Activated CD4-positive, alpha-beta T cell treated with anti-CD3 and anti-CD28 coated beads, Interleukin-2, amount 10 ng/mL, durations not matched to agents 24 days and 14 days (primary cell): ENCODE measurements at regions not wholly inside any gene's neighbourhood (a gene's known extent, or its start where the extent isn't known, plus 50 kb on each side); places are given as distances from the start of the nearest gene placed in this dataset.
"Not testable (repeated sequence)": the region's sequence is repeated elsewhere in the genome, so short reads cannot be mapped to it uniquely, and the experiment has no call there.

Experiments used
- DNase-seq: peaks from one replicate; pipeline ENCODE4 v3.0.0; 2022
- H3K27ac Mint-ChIP-seq: one replicate; pipeline ENCODE4 v1.8.0; 2022; ENCODE audit warnings: mild to moderate bottlenecking, mixed read lengths
- H3K27me3 Mint-ChIP-seq: one replicate; pipeline ENCODE4 v1.8.0; 2022; ENCODE audit warnings: mixed read lengths
- H3K36me3 Mint-ChIP-seq: one replicate; pipeline ENCODE4 v1.8.0; 2022; ENCODE audit warnings: low read depth, mild to moderate bottlenecking, mixed read lengths
- H3K4me1 Mint-ChIP-seq: one replicate; pipeline ENCODE4 v1.8.0; 2021; ENCODE audit warnings: mixed read lengths
- H3K4me3 Mint-ChIP-seq: one replicate; pipeline ENCODE4 v1.8.0; 2022; ENCODE audit warnings: mild to moderate bottlenecking, moderate library complexity, mixed read lengths
- H3K9me3 Mint-ChIP-seq: one replicate; pipeline ENCODE4 v1.8.0; 2021; ENCODE audit warnings: mixed read lengths
- intact Hi-C: fragments of 100-400 bp; cut with micrococcal nuclease; formaldehyde crosslinking; loops from one replicate; pipeline ENCODE4 v1.15.1; 2023

DNA sequence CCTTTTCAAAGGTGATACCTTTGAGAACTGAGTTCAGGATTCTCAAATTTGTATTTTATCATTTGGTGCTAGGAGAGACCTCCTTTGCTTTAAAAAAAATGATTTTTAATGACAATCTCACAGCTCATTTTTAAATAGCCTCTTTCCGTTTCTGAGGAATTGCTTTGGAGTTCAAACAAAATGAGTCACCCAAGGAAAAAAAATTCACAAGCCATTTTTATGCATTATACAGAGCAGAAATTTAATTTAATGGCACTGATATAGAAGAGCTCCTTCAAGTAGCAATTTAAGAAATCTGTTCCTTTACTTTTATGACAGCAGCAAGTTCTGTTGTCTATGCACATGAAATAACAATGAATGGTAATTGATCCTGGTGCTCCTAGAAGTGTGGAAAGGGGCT is 337.9 kb upstream of the KCNMB2 start:
- intact Hi-C loops = no loop called here
- DNase-seq = no peak
- Mint-ChIP-seq H3K36me3 (no peaks in the 10 kb centered on the region), H3K4me1 (no peaks in the 10 kb centered on the region), H3K27me3 (peaks cover 2% of the 10 kb centered on the region), H3K4me3 (no peak overlapping the region), H3K27ac (no peak overlapping the region), H3K9me3 (no peaks in the 10 kb centered on the region)

DNA sequence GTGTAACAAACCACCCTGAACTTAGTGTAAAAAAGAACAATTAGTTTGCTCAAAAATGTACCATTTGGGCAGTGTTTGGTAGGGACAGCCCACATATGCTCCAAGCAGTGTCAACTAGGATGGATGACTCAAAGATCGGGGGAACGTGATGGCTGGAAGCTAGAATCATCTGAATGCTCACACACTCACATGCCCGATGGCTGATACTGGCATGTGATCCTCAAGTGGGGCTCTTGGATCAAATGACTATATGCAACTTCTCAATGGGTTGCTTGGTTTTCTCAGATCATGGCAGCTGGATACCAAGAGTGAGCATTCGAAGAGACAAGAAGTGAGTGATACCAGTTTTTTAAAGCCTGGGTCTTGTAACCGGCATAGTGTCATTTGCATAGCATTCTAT is 335.9 kb upstream of the KCNMB2 start:
- no peaks in the 10 kb centered on the region for H3K9me3 Mint-ChIP-seq
- no peak overlapping the region for H3K27ac Mint-ChIP-seq
- intact Hi-C loops = no loop called here
- no peak overlapping the region for H3K4me3 Mint-ChIP-seq
- no peaks in the 10 kb centered on the region for H3K4me1 Mint-ChIP-seq
- H3K27me3 Mint-ChIP-seq = no peaks in the 10 kb centered on the region
- no peaks in the 10 kb centered on the region for H3K36me3 Mint-ChIP-seq
- no peak for DNase-seq

GRCh38 chr3:178201714-178202113 is 334.5 kb upstream of the KCNMB2 start:
- no peaks in the 10 kb centered on the region for H3K27me3 Mint-ChIP-seq
- no peak for DNase-seq
- H3K27ac Mint-ChIP-seq = no peak overlapping the region
- no peaks in the 10 kb centered on the region for H3K4me1 Mint-ChIP-seq
- no peaks in the 10 kb centered on the region for H3K9me3 Mint-ChIP-seq
- intact Hi-C loops = no loop called here
- H3K4me3 Mint-ChIP-seq = no peak overlapping the region
- no peaks in the 10 kb centered on the region for H3K36me3 Mint-ChIP-seq

DNA sequence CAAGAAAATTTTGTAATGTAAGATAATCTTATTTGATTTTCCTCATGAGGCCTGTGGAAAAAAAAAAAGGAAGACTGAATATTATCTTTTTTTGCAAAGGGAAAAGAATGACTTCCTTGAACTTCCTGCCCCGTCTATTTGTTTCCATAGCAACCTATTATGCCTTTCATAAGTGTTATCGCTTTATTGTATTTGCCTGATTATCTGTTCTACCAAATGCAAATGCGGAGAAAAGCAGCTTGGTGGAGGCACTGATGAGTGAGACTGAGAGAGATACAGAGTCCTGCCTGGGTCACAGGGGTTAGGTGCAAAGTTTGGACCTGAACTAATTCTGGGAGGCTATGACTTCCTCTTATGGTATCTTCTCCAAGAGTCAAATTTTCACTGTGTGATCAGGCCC is 334.0 kb upstream of the KCNMB2 start:
- no peak overlapping the region for H3K27ac Mint-ChIP-seq
- H3K4me3 Mint-ChIP-seq = no peak overlapping the region
- H3K9me3 Mint-ChIP-seq = no peaks in the 10 kb centered on the region
- H3K4me1 Mint-ChIP-seq = no peaks in the 10 kb centered on the region
- intact Hi-C loops = no loop called here
- H3K36me3 Mint-ChIP-seq = no peaks in the 10 kb centered on the region
- DNase-seq = no peak
- H3K27me3 Mint-ChIP-seq = no peaks in the 10 kb centered on the region

DNA sequence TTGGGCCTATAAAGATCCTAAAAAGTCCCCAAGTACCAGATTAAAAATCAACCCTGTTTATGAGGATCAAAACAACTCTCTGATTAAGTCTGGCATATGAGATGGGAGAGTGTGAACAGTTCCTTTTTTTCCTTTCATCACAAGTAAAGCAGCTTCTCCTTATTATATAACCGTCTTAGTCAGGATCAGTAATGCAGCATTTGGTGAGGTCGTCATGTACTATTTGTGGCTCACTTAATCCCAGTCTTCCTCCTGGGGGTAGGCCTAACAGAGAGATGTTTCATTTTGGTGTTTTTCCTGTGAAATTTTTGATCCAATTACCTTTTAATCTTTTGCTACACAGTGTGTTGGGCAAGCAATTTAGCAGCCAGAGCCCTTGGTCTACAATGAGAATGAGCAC is 333.1 kb upstream of the KCNMB2 start:
- no peak for DNase-seq
- no peaks in the 10 kb centered on the region for H3K9me3 Mint-ChIP-seq
- H3K4me1 Mint-ChIP-seq = no peaks in the 10 kb centered on the region
- H3K36me3 Mint-ChIP-seq = no peaks in the 10 kb centered on the region
- no peak overlapping the region for H3K4me3 Mint-ChIP-seq
- intact Hi-C loops = no loop called here
- H3K27me3 Mint-ChIP-seq = no peaks in the 10 kb centered on the region
- H3K27ac Mint-ChIP-seq = no peak overlapping the region

DNA sequence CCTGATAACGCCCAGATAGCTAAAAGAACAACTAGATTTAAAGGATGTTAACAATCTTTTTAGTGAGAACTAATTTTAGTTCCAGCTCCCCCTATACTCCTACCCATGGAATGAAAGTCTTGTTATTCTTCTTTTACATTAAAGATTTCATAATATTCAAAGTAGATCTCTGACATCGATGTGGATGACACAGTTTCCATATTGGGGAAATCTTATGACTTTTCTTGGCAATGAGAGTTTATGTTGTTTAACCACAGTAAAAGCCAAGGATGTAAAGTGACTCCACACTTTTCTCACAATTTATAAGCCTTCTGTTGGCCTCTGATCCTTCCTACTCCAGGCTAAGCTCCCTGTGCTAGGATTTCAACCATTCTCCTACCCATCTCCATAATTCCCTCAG is 332.6 kb upstream of the KCNMB2 start:
- Mint-ChIP-seq H3K9me3 (no peaks in the 10 kb centered on the region), H3K27me3 (no peaks in the 10 kb centered on the region)

GRCh38 chr3:178205740-178206139 is 330.5 kb upstream of the KCNMB2 start:
- no peaks in the 10 kb centered on the region for H3K27me3 Mint-ChIP-seq
- no peak overlapping the region for H3K27ac Mint-ChIP-seq
- H3K9me3 Mint-ChIP-seq = no peaks in the 10 kb centered on the region
- no peaks in the 10 kb centered on the region for H3K36me3 Mint-ChIP-seq
- no peaks in the 10 kb centered on the region for H3K4me1 Mint-ChIP-seq
- H3K4me3 Mint-ChIP-seq = no peak overlapping the region
- DNase-seq = no peak
- intact Hi-C loops = no loop called here

More for the DNA sequence above, 332.6 kb upstream of the KCNMB2 start:
- H3K4me3 Mint-ChIP-seq = no peak overlapping the region
- DNase-seq = no peak
- H3K4me1 Mint-ChIP-seq = no peaks in the 10 kb centered on the region
- intact Hi-C loops = no loop called here
- no peak overlapping the region for H3K27ac Mint-ChIP-seq
- H3K36me3 Mint-ChIP-seq = no peaks in the 10 kb centered on the region

DNA sequence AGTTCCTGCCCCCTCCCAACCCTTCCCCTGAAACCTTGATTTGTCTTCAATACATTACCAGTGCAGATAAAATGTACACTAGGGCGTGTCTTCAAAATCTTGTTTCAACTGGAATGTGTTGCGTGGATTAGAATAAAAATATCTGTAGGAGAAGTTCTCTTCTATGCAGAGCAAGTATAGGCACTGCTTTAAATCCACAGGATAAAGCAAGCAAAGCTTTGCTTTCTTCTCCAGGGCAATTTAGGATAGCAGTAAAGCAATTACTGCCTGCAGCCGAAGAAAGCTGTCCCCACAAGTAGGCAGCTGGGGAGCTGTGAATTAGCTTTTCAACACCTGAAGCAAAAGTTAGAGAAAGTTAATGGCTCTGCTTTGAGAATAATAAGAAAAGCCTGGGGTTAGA is 329.7 kb upstream of the KCNMB2 start:
- H3K27ac Mint-ChIP-seq = no peak overlapping the region
- H3K36me3 Mint-ChIP-seq = no peaks in the 10 kb centered on the region
- no peaks in the 10 kb centered on the region for H3K9me3 Mint-ChIP-seq
- no peak for DNase-seq
- intact Hi-C loops = no loop called here
- no peaks in the 10 kb centered on the region for H3K27me3 Mint-ChIP-seq
- H3K4me1 Mint-ChIP-seq = no peaks in the 10 kb centered on the region
- H3K4me3 Mint-ChIP-seq = no peak overlapping the region

DNA sequence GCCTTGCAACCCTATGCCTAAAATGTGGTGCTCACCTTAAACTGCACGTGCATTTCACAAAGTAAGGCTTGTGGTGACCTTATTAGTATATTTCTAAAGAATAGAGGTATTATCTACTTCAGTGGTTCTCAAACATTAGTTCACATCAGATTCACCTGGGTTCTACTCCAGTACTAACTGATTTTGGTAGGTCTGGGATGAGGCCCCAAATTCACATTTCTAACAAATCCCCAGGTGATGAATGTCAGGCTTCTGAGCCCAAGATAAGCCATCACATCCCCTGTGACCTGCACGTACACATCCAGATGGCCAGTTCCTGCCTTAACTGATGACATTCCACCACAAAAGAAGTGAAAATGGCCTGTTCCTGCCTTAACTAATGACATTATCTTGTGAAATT is 329.1 kb upstream of the KCNMB2 start:
- intact Hi-C loops, H3K27ac Mint-ChIP-seq, H3K9me3 Mint-ChIP-seq, H3K36me3 Mint-ChIP-seq, H3K27me3 Mint-ChIP-seq, H3K4me1 Mint-ChIP-seq, DNase-seq, H3K4me3 Mint-ChIP-seq: not testable (repeated sequence)

DNA sequence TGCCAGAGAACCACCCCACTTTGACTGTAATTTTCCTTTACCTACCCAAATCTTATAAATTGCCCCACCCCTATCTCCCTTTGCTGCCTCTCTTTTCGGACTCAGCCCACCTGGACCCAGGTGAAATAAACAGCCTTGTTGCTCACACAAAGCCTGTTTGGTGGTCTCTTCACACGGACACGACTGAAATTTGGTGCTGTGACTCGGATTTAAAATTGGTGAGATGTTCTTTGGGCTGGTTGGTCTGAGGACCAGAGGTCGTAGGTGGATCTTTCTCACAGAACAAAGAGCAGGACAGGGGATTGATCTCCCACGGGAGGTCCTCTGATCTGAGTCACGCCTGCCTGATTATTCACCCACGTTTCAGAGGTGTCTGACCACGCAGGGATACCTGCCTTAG is 328.6 kb upstream of the KCNMB2 start:
- H3K27ac Mint-ChIP-seq, H3K9me3 Mint-ChIP-seq, H3K27me3 Mint-ChIP-seq, H3K4me1 Mint-ChIP-seq, H3K36me3 Mint-ChIP-seq, H3K4me3 Mint-ChIP-seq, DNase-seq, intact Hi-C loops: not testable (repeated sequence)

DNA sequence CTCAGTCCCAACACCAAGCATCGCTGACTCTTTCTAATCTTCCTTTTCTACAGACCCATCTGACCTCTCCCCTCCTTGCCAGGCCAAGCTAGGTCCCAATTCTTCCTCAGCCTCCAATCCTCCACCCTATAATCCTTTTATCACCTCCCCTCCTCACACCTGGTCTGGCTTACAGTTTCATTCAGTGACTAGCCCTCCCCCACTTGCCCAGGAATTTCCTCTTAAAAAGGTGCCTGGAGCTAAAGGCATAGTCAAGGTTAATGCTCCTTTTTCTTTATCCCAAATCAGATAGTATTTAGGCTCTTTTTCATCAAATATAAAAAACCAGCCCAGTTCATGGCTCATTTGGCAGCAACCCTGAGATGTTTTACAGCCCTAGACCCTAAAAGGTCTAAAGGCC is 327.1 kb upstream of the KCNMB2 start:
- H3K27me3 Mint-ChIP-seq, H3K4me1 Mint-ChIP-seq, H3K36me3 Mint-ChIP-seq, DNase-seq, H3K27ac Mint-ChIP-seq, intact Hi-C loops, H3K9me3 Mint-ChIP-seq, H3K4me3 Mint-ChIP-seq: not testable (repeated sequence)

DNA sequence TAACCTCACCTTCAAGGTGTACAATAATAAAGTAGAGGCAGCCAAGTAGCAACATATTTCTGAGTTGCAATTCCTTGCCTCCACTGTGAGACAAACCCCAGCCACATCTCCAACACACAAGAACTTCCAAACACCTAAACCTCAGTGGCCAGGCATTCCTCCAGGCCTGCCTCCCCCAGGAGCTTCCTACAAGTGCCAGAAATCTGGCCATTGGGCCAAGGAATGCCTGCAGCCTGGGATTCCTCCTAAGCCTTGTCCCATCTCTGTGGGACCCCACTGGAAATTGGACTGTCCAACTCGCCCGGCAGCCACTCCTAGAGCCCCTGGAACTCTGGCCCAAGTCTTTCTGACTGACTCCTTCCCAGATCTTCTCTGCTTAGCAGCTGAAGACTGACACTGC is 326.6 kb upstream of the KCNMB2 start:
- intact Hi-C loops, DNase-seq, H3K4me1 Mint-ChIP-seq, H3K27ac Mint-ChIP-seq, H3K4me3 Mint-ChIP-seq, H3K9me3 Mint-ChIP-seq, H3K27me3 Mint-ChIP-seq, H3K36me3 Mint-ChIP-seq: not testable (repeated sequence)

DNA sequence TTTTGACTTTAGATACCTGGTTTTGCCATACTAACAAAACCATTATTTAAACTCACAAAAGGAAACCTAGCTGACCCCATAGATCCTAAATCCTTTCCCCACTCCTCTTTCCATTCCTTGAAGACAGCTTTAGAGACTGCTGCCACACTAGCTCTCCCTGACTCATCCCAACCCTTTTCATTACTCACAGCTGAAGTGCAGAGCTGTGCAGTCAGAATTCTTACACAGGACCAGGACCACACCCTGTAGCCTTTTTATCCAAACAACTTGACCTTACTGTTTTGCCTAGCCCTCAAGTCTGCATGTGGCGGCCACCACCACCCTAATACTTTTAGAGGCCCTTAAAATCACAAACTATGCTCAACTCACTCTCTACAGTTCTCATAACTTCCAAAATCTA is 325.1 kb upstream of the KCNMB2 start:
- intact Hi-C loops = not testable (repeated sequence)

GRCh38 chr3:178217479-178217878 is 318.8 kb upstream of the KCNMB2 start:
- Mint-ChIP-seq H3K27ac (no peak overlapping the region), H3K27me3 (no peaks in the 10 kb centered on the region), H3K4me1 (no peaks in the 10 kb centered on the region), H3K9me3 (no peaks in the 10 kb centered on the region), H3K36me3 (no peaks in the 10 kb centered on the region), H3K4me3 (no peak overlapping the region)
- no peak for DNase-seq
- intact Hi-C loops = no loop called here

More for the DNA sequence above, 325.1 kb upstream of the KCNMB2 start:
- H3K36me3 Mint-ChIP-seq, DNase-seq, H3K4me3 Mint-ChIP-seq, H3K4me1 Mint-ChIP-seq, H3K9me3 Mint-ChIP-seq, H3K27ac Mint-ChIP-seq, H3K27me3 Mint-ChIP-seq: not testable (repeated sequence)

DNA sequence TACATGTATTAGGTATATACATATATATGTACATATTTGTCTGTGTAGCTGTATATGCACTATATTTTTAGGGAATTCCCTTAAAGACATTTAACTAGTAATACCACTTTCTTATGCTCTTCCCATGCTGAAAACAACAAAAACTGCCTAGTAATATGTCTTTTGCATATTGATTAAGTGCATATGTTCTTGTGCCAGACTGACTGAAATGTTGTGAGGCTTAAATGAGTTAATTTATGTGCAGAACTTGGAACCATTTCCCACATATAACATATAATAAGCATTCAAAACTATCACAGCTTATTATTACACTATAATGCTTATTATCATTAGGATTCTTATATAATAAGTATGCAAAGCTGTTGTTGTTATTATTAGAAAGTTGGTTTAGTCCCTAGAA is 318.0 kb upstream of the KCNMB2 start:
- no peak for DNase-seq
- no peaks in the 10 kb centered on the region for H3K36me3 Mint-ChIP-seq
- H3K27me3 Mint-ChIP-seq = no peaks in the 10 kb centered on the region
- no peaks in the 10 kb centered on the region for H3K9me3 Mint-ChIP-seq
- H3K4me3 Mint-ChIP-seq = no peak overlapping the region
- intact Hi-C loops = no loop called here
- H3K27ac Mint-ChIP-seq = no peak overlapping the region
- H3K4me1 Mint-ChIP-seq = no peaks in the 10 kb centered on the region

DNA sequence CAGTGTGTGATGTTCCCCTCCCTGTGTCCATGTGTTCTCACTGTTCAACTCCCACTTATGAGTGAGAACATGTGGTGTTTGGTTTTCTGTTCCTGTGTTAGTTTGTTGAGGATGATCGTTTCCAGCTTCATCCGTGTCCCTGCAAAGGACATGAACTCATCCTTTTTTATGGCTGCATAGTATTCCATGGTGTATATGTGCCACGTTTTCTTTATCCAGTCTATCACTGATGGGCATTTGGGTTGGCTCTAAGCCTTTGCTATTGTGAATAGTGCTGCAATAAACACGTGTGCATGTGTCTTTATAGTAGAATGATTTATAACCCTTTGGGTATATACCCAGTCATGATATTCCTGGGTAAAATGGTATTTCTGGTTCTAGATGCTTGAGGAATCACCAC is 316.6 kb upstream of the KCNMB2 start:
- H3K4me1 Mint-ChIP-seq, H3K36me3 Mint-ChIP-seq, H3K27me3 Mint-ChIP-seq, H3K27ac Mint-ChIP-seq, intact Hi-C loops, H3K4me3 Mint-ChIP-seq, DNase-seq, H3K9me3 Mint-ChIP-seq: not testable (repeated sequence)
